Activated naive CD4-positive, alpha-beta T cell treated with anti-CD3 and anti-CD28 coated beads for 36 hours (primary cell): ENCODE measurements at regions not wholly inside any gene's neighbourhood (a gene's known extent, or its start where the extent isn't known, plus 50 kb on each side); places are given as distances from the start of the nearest gene placed in this dataset.

Experiments
- CTCF ChIA-PET: fragments of 350-600 bp; sonication (Branson Sonifier 250); formaldehyde crosslinking; loops from one replicate; lab custom pipeline; 2021; ENCODE audit warnings: antibody characterized with exemption; lab: Charles Lee
- DNase-seq: peaks from one replicate; pipeline ENCODE4 v3.0.0-alpha.2; 2020
- H3K27ac Mint-ChIP-seq: one replicate; pipeline ENCODE4 v1.8.0; 2021; ENCODE audit warnings: mild to moderate bottlenecking, mixed read lengths
- H3K27me3 Mint-ChIP-seq: one replicate; pipeline ENCODE4 v1.8.0; 2021; ENCODE audit warnings: low read depth, mixed read lengths
- H3K36me3 Mint-ChIP-seq: one replicate; pipeline ENCODE4 v1.8.0; 2021; ENCODE audit warnings: low read depth, mixed read lengths
- H3K4me1 Mint-ChIP-seq: one replicate; pipeline ENCODE4 v1.8.0; 2021; ENCODE audit warnings: low read depth, mixed read lengths
- H3K4me3 Mint-ChIP-seq: one replicate; pipeline ENCODE4 v1.8.0; 2021; ENCODE audit warnings: mild to moderate bottlenecking, moderate library complexity, mixed read lengths
- H3K9me3 Mint-ChIP-seq: one replicate; pipeline ENCODE4 v1.8.0; 2021; ENCODE audit warnings: mixed read lengths
- intact Hi-C: fragments of 100-400 bp; cut with micrococcal nuclease; formaldehyde crosslinking; loops from one replicate; pipeline ENCODE4 v1.15.1; 2023

- no peak overlapping the region for H3K4me3 Mint-ChIP-seq
- CTCF ChIA-PET: no interaction called here
These were observed 1208.3 kb downstream of the MAT2B start for GRCh38 chr5:164713682-164714081.

GRCh38 chr5:164721116-164721515, 1215.7 kb downstream of the MAT2B start:
- Mint-ChIP-seq H3K4me1 (no peaks in the 10 kb centered on the region), H3K36me3 (no peaks in the 10 kb centered on the region), H3K27me3 (no peaks in the 10 kb centered on the region), H3K9me3 (peaks cover 1% of the 10 kb centered on the region), H3K4me3 (no peak overlapping the region), H3K27ac (no peak overlapping the region)
- intact Hi-C loops: no loop called here
- CTCF ChIA-PET: no interaction called here
- DNase-seq: no peak

More at GRCh38 chr5:164713682-164714081, 1208.3 kb downstream of the MAT2B start:
- intact Hi-C loops: no loop called here
- DNase-seq: no peak
- no peak overlapping the region for H3K27ac Mint-ChIP-seq
- no peaks in the 10 kb centered on the region for H3K4me1 Mint-ChIP-seq
- no peaks in the 10 kb centered on the region for H3K36me3 Mint-ChIP-seq
- H3K9me3 Mint-ChIP-seq: peaks cover 1% of the 10 kb centered on the region
- H3K27me3 Mint-ChIP-seq: no peaks in the 10 kb centered on the region

- DNase-seq: no peak
- Mint-ChIP-seq H3K9me3 (peaks cover 1% of the 10 kb centered on the region), H3K4me3 (no peak overlapping the region), H3K27ac (no peak overlapping the region), H3K36me3 (no peaks in the 10 kb centered on the region), H3K27me3 (no peaks in the 10 kb centered on the region), H3K4me1 (no peaks in the 10 kb centered on the region)
- intact Hi-C loops: no loop called here
- CTCF ChIA-PET: no interaction called here
These were observed 1216.2 kb downstream of the MAT2B start for GRCh38 chr5:164721656-164722055.

- CTCF ChIA-PET: no interaction called here
- Mint-ChIP-seq H3K4me1 (no peaks in the 10 kb centered on the region), H3K9me3 (peaks cover 1% of the 10 kb centered on the region), H3K27me3 (no peaks in the 10 kb centered on the region), H3K4me3 (no peak overlapping the region), H3K36me3 (no peaks in the 10 kb centered on the region), H3K27ac (no peak overlapping the region)
- intact Hi-C loops: no loop called here
- no peak for DNase-seq
These were observed 1217.3 kb downstream of the MAT2B start for GRCh38 chr5:164722702-164723101.

- no peak overlapping the region for H3K4me3 Mint-ChIP-seq
- H3K27ac Mint-ChIP-seq: no peak overlapping the region
- DNase-seq: no peak
- H3K4me1 Mint-ChIP-seq: no peaks in the 10 kb centered on the region
- CTCF ChIA-PET: no interaction called here
- no peaks in the 10 kb centered on the region for H3K9me3 Mint-ChIP-seq
- H3K27me3 Mint-ChIP-seq: no peaks in the 10 kb centered on the region
- no peaks in the 10 kb centered on the region for H3K36me3 Mint-ChIP-seq
- intact Hi-C loops: no loop called here
These were observed 1221.6 kb downstream of the MAT2B start for GRCh38 chr5:164727012-164727411.

GRCh38 chr5:164728733-164729132, 1223.3 kb downstream of the MAT2B start:
- no peak overlapping the region for H3K27ac Mint-ChIP-seq
- H3K4me3 Mint-ChIP-seq: no peak overlapping the region
- no peak for DNase-seq
- peaks cover 3% of the 10 kb centered on the region for H3K9me3 Mint-ChIP-seq
- no peaks in the 10 kb centered on the region for H3K36me3 Mint-ChIP-seq
- H3K27me3 Mint-ChIP-seq: no peaks in the 10 kb centered on the region
- intact Hi-C loops: no loop called here
- CTCF ChIA-PET: interaction anchor here (0.6 kb wide), 1 partner anchor 67 kb away, joined by 3 read pairs; no protein-coding TSS in a partner anchor
- no peaks in the 10 kb centered on the region for H3K4me1 Mint-ChIP-seq

- H3K27me3 Mint-ChIP-seq: no peaks in the 10 kb centered on the region
- H3K27ac Mint-ChIP-seq: no peak overlapping the region
- no peak for DNase-seq
- peaks cover 6% of the 10 kb centered on the region for H3K9me3 Mint-ChIP-seq
- H3K4me1 Mint-ChIP-seq: no peaks in the 10 kb centered on the region
- H3K4me3 Mint-ChIP-seq: no peak overlapping the region
- H3K36me3 Mint-ChIP-seq: no peaks in the 10 kb centered on the region
- intact Hi-C loops: no loop called here
- CTCF ChIA-PET: no interaction called here
These were observed 1229.9 kb downstream of the MAT2B start for GRCh38 chr5:164735334-164735733.

- peaks cover 5% of the 10 kb centered on the region for H3K9me3 Mint-ChIP-seq
- no peaks in the 10 kb centered on the region for H3K36me3 Mint-ChIP-seq
- DNase-seq: no peak
- no peak overlapping the region for H3K27ac Mint-ChIP-seq
- intact Hi-C loops: no loop called here
- H3K4me1 Mint-ChIP-seq: no peaks in the 10 kb centered on the region
- H3K27me3 Mint-ChIP-seq: no peaks in the 10 kb centered on the region
- CTCF ChIA-PET: no interaction called here
- H3K4me3 Mint-ChIP-seq: no peak overlapping the region
These were observed 1236.0 kb downstream of the MAT2B start for GRCh38 chr5:164741376-164741775.

GRCh38 chr5:164742025-164742424, 1236.6 kb downstream of the MAT2B start:
- Mint-ChIP-seq H3K36me3 (no peaks in the 10 kb centered on the region), H3K27ac (no peak overlapping the region), H3K4me1 (no peaks in the 10 kb centered on the region), H3K9me3 (peaks cover 5% of the 10 kb centered on the region), H3K4me3 (no peak overlapping the region), H3K27me3 (no peaks in the 10 kb centered on the region)
- intact Hi-C loops: no loop called here
- CTCF ChIA-PET: no interaction called here
- no peak for DNase-seq

GRCh38 chr5:164746723-164747122, 1241.3 kb downstream of the MAT2B start:
- Mint-ChIP-seq H3K36me3 (no peaks in the 10 kb centered on the region), H3K4me3 (no peak overlapping the region), H3K4me1 (no peaks in the 10 kb centered on the region), H3K27ac (no peak overlapping the region), H3K27me3 (no peaks in the 10 kb centered on the region), H3K9me3 (peaks cover 2% of the 10 kb centered on the region)
- CTCF ChIA-PET: no interaction called here
- intact Hi-C loops: no loop called here
- no peak for DNase-seq

GRCh38 chr5:164747371-164747770, 1242.0 kb downstream of the MAT2B start:
- CTCF ChIA-PET: no interaction called here
- Mint-ChIP-seq H3K4me3 (no peak overlapping the region), H3K9me3 (no peaks in the 10 kb centered on the region), H3K4me1 (no peaks in the 10 kb centered on the region), H3K36me3 (no peaks in the 10 kb centered on the region), H3K27ac (no peak overlapping the region), H3K27me3 (no peaks in the 10 kb centered on the region)
- no peak for DNase-seq
- intact Hi-C loops: no loop called here

- Mint-ChIP-seq H3K27ac (no peak overlapping the region), H3K27me3 (no peaks in the 10 kb centered on the region), H3K4me1 (no peaks in the 10 kb centered on the region), H3K36me3 (no peaks in the 10 kb centered on the region), H3K4me3 (no peak overlapping the region), H3K9me3 (no peaks in the 10 kb centered on the region)
- CTCF ChIA-PET: no interaction called here
- intact Hi-C loops: no loop called here
- no peak for DNase-seq
These were observed 1243.4 kb downstream of the MAT2B start for GRCh38 chr5:164748861-164749260.

- H3K27me3 Mint-ChIP-seq: no peaks in the 10 kb centered on the region
- no peak for DNase-seq
- no peaks in the 10 kb centered on the region for H3K4me1 Mint-ChIP-seq
- intact Hi-C loops: no loop called here
- no peak overlapping the region for H3K27ac Mint-ChIP-seq
- no peaks in the 10 kb centered on the region for H3K9me3 Mint-ChIP-seq
- H3K36me3 Mint-ChIP-seq: no peaks in the 10 kb centered on the region
- H3K4me3 Mint-ChIP-seq: no peak overlapping the region
- CTCF ChIA-PET: no interaction called here
These were observed 1248.0 kb downstream of the MAT2B start for GRCh38 chr5:164753434-164753833.

- H3K4me3 Mint-ChIP-seq: no peak overlapping the region
- intact Hi-C loops: no loop called here
These were observed 1257.8 kb downstream of the MAT2B start for GRCh38 chr5:164763206-164763605.

More at GRCh38 chr5:164763206-164763605, 1257.8 kb downstream of the MAT2B start:
- no peaks in the 10 kb centered on the region for H3K4me1 Mint-ChIP-seq
- CTCF ChIA-PET: no interaction called here
- no peaks in the 10 kb centered on the region for H3K27me3 Mint-ChIP-seq
- peaks cover 1% of the 10 kb centered on the region for H3K9me3 Mint-ChIP-seq
- no peak for DNase-seq
- H3K27ac Mint-ChIP-seq: no peak overlapping the region
- H3K36me3 Mint-ChIP-seq: no peaks in the 10 kb centered on the region
